ENCODE measurements at regions not wholly inside any gene's neighbourhood (a gene's known extent, or its start where the extent isn't known, plus 50 kb on each side); places are given as distances from the start of the nearest gene placed in this dataset.
"Not testable (repeated sequence)": the region's sequence is repeated elsewhere in the genome, so short reads cannot be mapped to it uniquely, and the experiment has no call there.

DNA sequence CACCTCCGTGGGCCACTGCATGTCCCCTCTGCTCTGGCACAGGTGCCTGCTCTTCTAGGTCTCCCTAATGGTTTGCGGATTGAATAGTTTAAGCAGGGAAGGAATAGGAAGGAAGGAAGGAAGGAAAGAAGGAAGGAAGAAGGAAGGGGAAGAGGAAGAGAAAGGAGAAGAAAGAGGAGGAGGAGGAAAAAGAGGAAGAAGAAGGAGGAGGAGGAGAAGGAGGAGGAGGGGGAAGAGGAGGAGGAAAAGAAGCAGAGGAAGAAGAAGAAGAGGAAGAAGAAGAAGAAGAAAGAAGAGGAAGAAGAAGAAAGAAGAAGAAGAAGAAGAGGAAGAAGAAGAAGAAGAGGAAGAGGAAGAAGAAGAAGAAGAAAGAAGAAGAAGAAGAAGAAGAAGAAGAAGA, 376.8 kb upstream of the PODXL start:
- DNase-seq = not testable (repeated sequence)

GRCh38 chr7:131932271-131932670, 375.8 kb upstream of the PODXL start:
- DNase-seq = no peak

GRCh38 chr7:131931370-131931769, 374.9 kb upstream of the PODXL start:
- DNase-seq = no peak

GRCh38 chr7:131929632-131930031, 373.2 kb upstream of the PODXL start:
- DNase-seq = no peak

DNA sequence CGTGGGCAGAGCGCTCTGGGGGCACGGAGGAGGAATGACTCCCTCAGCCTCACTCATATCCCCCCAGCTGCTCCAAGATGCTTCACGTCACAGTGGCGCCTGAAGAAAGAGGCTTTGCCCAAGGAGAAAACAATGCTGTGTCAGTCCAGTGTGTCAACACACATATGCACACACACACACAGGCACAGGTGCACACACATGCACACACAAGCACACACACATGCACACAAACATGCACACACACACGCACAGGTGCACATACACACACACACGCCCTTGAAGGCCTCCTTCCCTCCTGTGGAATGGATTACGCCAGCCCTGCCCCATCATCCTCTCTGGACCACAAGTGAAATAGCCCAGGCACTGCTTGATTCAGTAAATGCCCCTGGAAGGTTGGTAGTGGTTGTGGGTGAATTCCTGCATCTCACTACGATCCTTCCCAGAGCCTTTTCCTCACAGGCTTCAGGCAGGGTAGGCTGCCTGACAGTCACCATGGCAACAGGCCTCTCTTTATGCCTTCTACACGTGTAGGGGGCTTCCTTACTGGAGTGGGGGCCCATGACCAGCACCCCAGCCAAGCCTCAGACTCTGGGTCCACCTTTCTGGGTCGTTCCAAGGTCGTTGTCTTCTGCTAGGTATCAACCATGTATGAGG, 371.5 kb upstream of the PODXL start:
- DNase-seq = no peak

GRCh38 chr7:131925636-131926035, 369.2 kb upstream of the PODXL start:
- no peak for DNase-seq

- no peak for DNase-seq
These were observed 368.4 kb upstream of the PODXL start for GRCh38 chr7:131924857-131925256.

GRCh38 chr7:131922948-131923347, 366.5 kb upstream of the PODXL start:
- not testable (repeated sequence) for DNase-seq

- no peak for DNase-seq
These were observed 364.6 kb upstream of the PODXL start for GRCh38 chr7:131921016-131921415.

- no peak for DNase-seq
These were observed 363.7 kb upstream of the PODXL start for GRCh38 chr7:131919920-131920709.

DNA sequence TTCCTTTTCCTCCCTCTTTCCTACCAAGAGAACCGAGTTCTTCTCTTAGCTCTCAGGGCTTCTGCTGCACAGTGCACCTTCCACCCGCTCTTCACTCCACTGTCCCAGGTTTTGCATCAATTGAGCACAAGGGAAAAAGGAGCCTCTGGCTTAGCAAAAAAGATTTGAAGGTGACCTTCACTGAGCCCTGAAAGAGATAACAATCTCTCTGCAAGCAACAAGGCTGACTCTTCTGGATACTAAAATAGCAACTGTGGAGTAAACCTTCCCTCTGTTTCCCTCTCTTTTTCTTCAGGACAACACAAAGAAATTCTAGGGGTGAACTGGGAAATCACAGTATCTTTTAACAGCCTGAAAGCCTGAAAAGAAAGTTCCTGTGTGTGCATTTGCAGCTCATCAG, 354.7 kb upstream of the PODXL start:
- no peak for DNase-seq

DNA sequence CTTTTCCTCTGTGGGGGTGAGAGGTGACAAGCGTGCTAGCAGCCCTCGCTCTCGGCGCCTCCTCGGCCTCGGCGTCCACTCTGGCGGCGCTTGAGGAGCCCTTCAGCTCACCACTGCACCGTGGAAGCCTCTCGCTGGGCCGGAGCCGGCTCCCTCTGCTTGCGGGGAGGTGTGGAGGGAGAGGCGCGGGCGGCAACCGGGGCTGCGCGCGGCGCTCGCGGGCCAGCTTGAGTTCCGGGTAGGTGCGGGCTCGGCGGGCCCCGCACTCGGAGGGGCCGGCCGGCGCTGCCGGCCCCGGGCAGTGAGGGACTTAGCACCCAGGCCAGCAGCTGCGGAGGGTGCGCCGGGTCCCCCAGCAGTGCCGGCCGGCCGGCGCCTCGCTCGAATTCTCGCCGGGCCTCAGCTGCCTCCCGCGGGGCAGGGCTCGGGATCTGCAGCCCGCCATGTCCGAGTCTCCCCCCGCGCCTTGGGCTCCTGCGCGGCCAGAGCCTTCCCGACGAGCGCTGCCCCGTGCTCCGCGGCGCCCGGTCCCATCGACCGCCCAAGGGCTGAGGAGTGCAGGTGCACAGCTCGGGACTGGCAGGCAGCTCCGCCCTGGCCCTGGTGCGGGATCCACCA, 352.8 kb upstream of the PODXL start:
- no peak for DNase-seq

DNA sequence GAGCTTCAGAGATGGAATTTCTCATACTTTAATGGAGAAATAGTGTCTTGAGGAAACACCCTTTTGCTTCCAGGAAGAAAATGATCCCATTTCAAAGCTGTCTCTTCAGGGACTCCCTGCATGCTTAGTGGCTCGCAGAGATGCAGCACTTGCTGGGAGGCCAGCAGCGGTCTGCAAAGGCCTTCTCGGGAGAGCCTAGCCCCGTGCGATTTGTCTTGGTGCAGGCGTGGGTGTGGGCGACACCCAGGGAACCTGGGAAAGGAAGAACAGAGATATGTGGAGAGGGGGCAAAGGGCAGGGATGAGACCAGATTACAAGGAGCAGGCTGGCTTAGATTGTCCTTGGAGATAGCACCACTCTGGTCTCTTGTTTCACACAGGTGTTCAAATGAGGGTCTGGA, 352.3 kb upstream of the PODXL start:
- DNase-seq = no peak

DNA sequence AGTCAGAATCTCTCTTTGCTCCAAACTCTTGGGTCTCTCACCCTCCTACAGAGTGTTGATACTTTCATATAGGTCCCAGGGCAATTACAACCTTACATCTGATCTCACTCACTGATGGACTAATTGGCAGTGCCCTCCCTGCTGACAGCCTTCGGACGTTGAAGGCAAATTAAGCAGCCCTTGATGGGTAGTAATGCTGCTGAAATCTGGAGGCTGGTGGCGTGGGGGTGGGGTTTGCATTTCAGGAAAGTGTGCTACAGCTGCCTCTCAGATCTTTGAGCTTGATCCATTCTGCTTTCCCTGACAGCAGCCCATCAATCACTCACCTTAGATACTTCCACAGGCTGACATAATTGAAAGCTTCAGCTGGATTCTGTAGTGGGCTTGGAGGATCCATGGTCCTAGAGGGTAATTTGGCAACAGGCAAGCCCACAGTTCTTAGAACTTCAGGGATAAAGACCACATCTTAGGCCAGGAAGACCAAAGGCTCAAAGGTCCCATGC, 349.1 kb upstream of the PODXL start:
- DNase-seq = no peak

DNA sequence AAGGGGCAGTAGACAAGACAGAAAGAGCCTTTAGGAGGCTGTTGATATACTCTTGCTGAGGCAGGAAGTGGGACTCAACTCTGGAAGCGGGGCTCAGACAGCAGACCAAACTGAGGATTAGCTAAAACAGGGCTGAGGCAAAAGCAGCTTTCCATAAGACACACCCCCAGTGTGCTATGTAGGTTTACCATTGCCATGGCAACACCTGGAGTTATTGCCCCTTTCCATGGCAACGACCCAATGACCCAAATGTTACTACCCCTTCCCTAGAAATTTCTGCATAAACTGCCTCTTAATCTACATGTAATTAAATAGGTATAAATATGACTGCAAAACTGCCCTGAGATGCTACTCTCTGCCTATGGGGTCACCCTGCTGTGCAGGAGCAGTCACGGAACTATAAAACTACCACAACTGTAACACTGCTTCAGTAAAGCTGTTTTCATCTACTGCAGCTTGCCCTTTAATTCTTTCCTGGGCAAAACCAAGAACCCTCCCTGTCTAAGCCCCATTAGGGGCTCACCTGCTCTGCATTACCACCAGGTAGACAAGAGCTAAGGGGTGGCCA, 348.4 kb upstream of the PODXL start:
- DNase-seq = no peak

DNA sequence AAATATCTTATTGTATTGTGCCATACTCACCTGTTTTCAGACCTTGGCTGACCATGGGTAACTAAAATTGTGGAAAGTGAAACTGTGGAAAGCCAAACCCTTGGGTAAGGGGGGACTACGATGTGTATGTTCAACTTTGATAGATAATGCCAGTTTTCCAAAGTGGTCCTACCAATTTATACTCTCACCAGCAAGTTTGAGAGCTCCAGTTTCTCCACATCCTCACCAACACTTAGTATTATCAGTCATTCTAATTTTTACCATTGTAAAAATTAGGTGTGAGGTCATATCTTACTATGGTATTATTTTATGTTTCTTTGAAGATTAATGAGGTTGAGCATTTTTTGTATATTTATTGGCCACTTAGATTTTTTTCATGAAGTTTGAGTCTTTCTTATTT, 346.9 kb upstream of the PODXL start:
- DNase-seq = no peak

GRCh38 chr7:131900785-131901287, 344.4 kb upstream of the PODXL start:
- no peak for DNase-seq

- DNase-seq = no peak
These were observed 343.0 kb upstream of the PODXL start for GRCh38 chr7:131899271-131900030.

DNA sequence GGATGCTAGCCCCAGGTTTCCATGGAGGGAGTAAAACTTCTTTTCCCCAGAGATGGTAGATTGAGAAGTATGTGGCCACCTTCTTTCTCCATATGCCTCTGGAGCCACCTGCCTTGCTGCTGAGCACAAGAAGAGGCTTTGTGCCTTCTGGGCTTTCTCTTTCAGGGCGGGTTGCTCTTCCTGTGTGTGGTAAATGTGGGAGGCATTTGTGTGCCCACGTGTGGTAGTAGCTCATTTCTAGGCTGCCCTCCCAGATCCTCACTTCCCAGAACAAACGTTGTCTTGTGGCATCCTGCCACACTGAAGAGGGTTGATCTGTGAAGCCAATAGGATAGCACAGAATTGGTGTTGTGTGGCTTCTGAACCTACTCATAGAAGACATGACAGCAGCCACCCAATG, 342.0 kb upstream of the PODXL start:
- no peak for DNase-seq

DNA sequence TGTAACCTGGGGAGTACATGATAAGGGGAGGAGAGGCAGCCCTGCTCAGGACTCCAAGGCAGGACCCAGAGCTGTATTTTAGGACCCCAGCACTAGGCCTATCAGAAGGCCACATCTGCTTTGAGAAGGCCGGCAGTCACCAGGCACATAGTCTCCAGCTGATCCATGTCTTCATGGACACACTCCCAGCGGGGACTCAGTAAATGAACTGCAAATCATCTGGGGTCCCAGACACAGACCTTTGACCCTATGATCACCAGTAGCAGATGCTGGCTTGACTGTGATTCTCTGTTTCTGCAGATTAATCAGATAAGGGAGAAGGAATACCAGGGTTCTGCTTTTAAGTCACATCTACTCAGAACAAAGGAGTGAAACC, 341.4 kb upstream of the PODXL start:
- no peak for DNase-seq

DNA sequence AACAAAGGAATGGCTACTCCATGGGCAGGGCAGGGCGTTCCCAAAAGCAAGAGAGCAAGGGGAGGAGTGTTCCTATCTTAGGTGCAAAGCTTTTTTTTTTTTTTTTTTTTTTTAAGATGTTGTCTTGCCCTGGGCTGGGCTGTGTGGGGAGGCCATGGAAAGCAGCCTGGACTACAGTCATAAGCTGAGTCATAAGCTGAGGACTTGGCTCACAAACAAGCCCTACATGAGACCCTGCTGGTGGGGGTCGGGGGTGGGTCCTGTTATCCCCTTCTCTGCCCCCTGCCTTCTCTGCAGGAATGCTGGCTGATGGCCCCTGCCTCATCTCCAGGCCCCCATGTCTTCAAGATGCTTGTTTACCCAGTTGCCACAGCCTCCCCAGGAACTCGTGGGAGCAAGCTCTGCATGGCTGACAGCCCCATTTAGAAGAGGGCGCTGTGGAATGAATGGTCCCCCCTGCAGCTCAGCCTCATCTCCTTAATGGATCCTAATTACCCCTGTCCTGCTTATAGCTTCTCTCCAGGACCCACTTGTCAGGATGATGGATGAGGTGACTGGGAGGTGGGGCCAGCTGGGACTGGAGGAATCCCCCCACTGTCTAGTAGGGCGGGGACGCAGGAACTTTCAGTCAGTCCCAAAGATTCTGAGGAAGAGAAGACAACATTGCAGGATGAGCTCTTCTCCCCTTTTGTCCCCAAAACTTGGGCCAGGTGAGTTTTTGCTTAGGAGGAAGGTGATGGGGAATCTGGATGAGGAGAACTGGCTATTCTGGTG, 340.8 kb upstream of the PODXL start:
- DNase-seq = no peak
